ENCODE measurements at regions not wholly inside any gene's neighbourhood (a gene's known extent, or its start where the extent isn't known, plus 50 kb on each side); places are given as distances from the start of the nearest gene placed in this dataset.
"Not testable (repeated sequence)": the region's sequence is repeated elsewhere in the genome, so short reads cannot be mapped to it uniquely, and the experiment has no call there.

DNA sequence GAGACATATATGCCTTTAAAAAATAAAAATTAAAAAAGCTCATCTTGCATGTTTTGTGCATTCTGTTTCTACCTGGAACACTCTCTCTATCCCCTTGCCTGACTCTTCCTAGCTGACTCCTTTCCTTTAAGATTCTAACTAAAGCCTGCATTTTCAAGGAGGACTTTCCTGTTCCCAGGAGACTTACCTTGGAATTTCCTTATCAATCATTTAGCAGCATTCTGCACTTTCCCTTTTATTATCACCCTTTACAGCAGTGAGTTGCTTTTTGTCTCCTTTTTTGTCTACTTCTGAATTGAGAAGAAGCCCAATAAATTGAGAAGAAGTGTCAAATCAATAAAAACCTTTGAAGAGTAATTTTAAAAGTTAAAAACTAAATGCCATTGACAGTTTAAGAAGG is 142.2 kb upstream of the TMEM196 start:
- no peak for DNase-seq (ENCODE audit: extremely low read depth in 1 of 11, low read depth in 9 of 11, low spot score in 4 of 11)

DNA sequence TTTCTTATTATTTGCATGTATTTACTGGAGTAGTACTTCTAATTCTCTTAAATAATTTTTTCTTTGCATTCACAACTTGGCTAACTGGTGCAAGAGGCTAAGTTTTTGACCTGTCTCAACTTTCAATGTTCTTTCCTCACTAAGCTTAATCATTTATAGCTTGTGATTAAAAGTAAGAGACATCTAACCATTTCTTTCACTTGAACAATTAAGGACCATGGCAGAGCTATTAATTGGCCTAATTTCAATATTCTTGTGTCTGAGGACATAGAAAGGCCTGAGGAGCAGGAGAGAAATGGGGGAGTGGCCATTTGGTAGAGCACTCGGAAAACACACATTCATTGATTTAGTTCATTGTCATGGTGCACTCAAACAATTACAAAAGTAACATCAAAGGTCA is 141.4 kb upstream of the TMEM196 start:
- no peak for DNase-seq (ENCODE audit: extremely low read depth in 1 of 11, low read depth in 9 of 11, low spot score in 4 of 11)

DNA sequence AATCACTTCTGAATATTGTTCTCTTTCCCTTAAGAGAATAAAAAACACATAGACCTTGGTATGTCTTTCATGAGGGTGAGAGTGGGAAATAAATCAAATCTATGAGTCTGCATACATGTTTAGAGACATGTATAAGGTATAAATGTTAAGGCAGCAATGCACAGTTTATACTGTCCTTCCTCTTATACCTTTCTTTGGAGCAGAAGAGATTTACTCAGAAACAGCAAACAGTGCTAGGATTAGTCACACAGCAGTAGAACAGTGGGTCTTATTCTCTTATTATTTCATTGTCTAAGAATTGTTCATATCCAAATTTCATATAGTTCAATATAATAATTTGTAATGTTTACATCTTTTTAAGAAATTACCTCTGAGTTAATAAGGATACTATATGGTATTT is 126.7 kb upstream of the TMEM196 start:
- no peak for DNase-seq (ENCODE audit: extremely low read depth in 1 of 11, low read depth in 9 of 11, low spot score in 4 of 11)

DNA sequence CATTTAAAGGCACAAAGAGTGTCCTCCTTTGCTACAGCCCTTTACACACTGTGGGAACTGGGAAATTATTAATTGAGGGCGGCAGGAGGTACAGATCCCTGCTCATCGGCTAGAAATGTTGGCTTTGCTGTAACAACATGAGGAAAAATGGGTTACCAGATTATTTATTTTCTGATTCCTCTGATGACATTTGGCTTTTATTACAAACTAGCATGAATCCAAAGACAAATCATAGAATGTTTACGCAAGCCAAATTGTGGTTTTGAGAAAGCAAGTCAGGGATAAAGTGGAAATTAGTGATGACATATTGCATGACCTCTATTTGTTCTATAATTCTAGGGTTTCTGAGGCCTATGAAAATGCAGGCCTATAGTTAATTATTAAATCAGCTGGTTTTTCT is 126.1 kb upstream of the TMEM196 start:
- DNase-seq (ENCODE audit: extremely low read depth in 1 of 11, low read depth in 9 of 11, low spot score in 4 of 11), result no peak

DNA sequence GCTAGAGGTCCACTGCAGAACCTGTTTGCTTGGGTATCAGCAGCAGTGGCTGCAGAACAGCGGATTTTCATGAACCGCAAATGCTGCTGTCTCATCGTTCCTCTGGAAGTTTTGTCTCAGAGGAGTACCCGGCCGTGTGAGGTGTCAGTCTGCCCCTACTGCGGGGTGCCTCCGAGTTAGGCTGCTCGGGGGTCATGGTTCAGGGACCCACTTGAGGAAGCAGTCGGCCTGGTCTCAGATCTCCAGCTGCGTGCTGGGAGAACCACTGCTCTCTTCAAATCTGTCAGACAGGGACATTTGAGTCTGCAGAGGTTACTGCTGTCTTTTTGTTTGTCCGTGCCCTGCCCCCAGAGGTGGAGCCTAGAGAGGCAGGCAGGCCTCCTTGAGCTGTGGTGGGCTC is 109.5 kb upstream of the TMEM196 start:
- DNase-seq (ENCODE audit: extremely low read depth in 1 of 11, low read depth in 9 of 11, low spot score in 4 of 11), result not testable (repeated sequence)

DNA sequence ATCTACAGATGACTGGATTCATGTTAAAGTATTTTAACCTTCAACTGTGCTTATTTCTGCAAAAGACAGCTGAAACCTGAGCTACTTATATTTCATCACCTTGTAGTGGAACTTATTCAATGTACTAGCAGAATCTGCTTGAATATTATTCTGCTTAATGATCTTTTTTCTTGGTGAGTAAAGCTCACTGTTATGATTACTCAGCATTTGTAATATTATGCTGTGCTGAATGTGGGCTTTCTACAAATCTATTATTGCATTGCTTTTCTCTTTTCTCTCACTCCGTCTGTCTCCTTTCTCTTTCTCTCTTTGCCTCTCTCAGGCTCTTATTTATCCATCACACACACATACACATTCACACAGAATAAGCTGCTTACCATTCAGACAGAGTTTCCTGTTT is 98.7 kb upstream of the TMEM196 start:
- DNase-seq (ENCODE audit: extremely low read depth in 1 of 11, low read depth in 9 of 11, low spot score in 4 of 11), result no peak

DNA sequence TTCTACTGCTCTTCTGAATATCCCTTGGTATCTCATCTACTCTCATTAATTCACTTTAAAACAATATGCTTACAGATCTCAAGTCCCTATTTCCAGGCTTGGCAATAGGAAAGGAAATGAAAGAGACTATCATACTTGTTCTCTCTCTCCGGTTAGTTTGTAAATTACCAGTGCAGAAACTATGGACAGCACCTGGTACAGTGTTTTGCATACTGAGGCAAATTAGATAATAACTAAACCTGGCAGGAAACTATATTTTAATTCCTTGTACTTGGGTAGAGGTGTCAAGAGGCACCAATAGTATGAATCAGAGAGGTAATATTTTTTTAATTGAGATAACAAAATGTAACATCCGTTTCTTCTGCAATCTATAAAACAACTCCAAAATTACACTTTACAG is 97.7 kb upstream of the TMEM196 start:
- DNase-seq (ENCODE audit: extremely low read depth in 1 of 11, low read depth in 9 of 11, low spot score in 4 of 11), result no peak

DNA sequence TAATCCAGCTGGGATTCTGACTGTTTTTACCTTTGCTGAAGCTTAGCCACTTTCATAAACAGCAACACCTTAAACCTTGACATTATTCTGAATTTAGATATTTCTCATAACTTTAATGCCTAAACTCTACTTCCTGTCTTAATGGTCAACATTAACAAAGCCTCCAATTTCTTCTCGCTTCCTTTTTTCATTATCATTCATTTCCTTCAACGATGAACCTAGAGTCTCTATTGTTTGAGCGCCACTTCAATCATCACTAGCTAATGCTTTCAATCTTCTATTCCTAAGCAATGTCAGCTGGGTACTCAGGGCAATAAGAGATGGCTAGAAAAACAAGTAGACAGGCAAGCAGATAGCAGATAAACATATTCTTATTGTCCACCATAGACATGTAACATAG is 96.6 kb upstream of the TMEM196 start:
- DNase-seq (ENCODE audit: extremely low read depth in 1 of 11, low read depth in 9 of 11, low spot score in 4 of 11), result no peak

DNA sequence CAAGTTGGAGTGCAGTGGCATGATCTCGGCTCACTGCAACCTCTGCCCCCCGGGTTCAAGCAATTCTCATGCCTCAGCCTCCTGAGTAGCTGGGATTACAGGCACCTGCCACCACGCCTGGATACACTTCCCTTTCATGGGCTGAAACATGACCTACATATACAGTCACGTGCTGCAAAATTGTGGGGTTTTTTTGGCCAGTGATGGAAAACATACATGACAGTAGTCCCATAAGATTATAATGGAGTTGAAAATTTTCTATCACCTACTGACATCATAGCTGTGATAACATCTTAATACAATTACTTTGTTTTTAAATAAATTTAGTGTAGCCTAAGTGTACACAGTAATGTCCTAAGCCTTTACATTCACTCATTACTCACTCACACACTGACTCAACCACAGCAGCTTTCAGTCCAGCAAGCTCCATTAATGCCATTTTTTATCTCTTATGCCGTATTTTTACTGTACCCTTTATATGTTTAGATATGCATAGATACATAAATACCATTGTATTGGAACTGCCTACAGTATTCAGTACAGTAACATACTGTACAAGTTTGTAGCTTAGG is 79.9 kb upstream of the TMEM196 start:
- no peak for DNase-seq (ENCODE audit: extremely low read depth in 1 of 11, low read depth in 9 of 11, low spot score in 4 of 11)

DNA sequence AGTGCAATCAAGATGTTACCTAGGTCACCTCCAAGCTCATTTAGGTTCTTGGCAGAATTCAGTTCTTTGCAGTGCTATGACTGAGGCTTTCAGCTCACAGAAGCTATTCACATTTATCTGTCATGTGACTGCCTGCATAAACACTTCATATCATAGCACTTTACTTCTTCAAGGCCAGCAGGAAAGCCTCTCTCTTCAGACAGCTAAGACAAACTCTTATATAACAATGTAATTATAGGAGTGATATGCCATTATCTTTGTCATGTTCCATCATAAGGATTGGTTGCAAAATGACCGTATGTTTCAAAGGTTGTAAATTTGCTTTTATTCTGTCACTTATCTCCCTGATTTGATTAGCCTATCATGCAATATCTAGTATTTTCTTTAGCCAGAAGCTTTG is 78.8 kb upstream of the TMEM196 start:
- no peak for DNase-seq (ENCODE audit: extremely low read depth in 1 of 11, low read depth in 9 of 11, low spot score in 4 of 11)

DNA sequence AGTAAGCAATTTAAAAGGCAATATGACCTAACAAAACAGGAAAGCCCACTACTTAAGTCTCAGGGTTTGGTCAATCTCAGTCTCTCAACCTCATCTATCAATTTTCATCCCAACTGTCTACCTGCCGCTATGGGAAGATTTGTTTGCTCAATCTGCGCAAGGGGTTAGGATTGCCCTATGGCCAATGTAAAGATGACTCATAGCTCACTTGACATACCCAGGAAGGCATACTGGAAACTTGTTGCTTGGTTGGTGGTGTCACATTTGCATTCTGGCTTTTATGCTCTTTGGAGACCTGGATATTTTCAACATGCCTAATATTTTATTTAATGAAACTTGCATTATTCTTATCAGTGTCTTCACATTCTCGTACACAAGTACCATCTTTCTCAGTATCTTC is 78.1 kb upstream of the TMEM196 start:
- DNase-seq (ENCODE audit: extremely low read depth in 1 of 11, low read depth in 9 of 11, low spot score in 4 of 11), result no peak

DNA sequence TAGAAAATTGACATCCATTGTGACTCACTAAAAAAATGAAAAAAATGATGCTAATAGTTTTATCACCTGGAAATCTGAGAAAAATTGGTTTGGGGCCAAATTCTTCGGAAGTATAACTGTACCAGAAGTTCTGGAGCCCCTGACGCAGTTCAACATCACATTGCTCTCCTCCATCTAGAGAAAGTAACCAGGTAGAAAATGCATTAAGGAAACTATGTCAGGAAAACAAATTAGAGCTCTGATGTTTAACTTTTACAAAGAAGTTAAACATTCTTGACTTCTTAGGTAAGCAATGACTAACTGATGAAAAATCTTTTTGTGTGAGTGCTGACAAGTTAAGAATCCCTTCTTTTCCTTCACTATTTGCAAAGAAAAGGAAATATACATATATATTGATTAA is 61.1 kb upstream of the TMEM196 start:
- no peak for DNase-seq (ENCODE audit: extremely low read depth in 1 of 11, low read depth in 9 of 11, low spot score in 4 of 11)

DNA sequence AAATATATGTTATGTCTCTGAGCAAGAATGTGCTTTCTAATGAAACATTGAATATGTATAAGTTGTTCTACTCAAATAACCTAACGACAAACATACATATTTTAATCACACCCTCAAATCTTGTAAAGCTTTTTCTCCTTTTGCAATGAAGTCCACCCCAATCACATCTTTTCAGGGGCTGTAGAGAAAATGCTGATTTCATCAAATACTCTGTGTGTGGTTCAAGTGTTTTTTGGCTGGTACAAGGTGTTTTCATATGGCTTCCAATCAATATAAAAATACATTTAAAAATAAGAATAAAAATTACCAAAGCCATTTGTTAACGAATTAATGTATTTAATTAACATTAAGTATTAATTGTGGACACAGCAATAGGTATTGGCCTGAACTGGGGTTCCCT is 57.2 kb upstream of the TMEM196 start:
- no peak for DNase-seq (ENCODE audit: extremely low read depth in 1 of 11, low read depth in 9 of 11, low spot score in 4 of 11)
